IMR-90 (cell line): ENCODE measurements at regions not wholly inside any gene's neighbourhood (a gene's known extent, or its start where the extent isn't known, plus 50 kb on each side); places are given as distances from the start of the nearest gene placed in this dataset.

Experiments used
- CHD1 ChIP-seq: IDR thresholded peaks from 2 replicates; pipeline ENCODE4 v1.6.1; 2012; ENCODE audit warnings: low read depth, low read length, improper control_type of control experiment
- POLR2A ChIP-seq: IDR thresholded peaks from 2 replicates; pipeline ENCODE4 v1.6.1; 2012; ENCODE audit warnings: mild to moderate bottlenecking, low read depth, low read length
- RFX5 ChIP-seq: IDR thresholded peaks from 2 replicates; pipeline ENCODE4 v1.8.0; 2012; ENCODE audit warnings: low read depth, mild to moderate bottlenecking, low read length, moderate library complexity

- no peak for TF ChIP-seq POLR2A
- TF ChIP-seq RFX5, result no peak
- no peak for TF ChIP-seq CHD1
Measured at GRCh38 chr16:86210403-86211193, 299.7 kb upstream of the FOXF1 start.
